GM18519 (cell line): ENCODE measurements at regions not wholly inside any gene's neighbourhood (a gene's known extent, or its start where the extent isn't known, plus 50 kb on each side); places are given as distances from the start of the nearest gene placed in this dataset.

Source experiments
- ATAC-seq: cut with Tn5 transposase; IDR thresholded peaks from one replicate; pipeline ENCODE4 v1.9.1; 2021; ENCODE audit warnings: mild to moderate bottlenecking, moderate library complexity; ENCODE audit not compliant: unreplicated experiment, low FRiP score

DNA sequence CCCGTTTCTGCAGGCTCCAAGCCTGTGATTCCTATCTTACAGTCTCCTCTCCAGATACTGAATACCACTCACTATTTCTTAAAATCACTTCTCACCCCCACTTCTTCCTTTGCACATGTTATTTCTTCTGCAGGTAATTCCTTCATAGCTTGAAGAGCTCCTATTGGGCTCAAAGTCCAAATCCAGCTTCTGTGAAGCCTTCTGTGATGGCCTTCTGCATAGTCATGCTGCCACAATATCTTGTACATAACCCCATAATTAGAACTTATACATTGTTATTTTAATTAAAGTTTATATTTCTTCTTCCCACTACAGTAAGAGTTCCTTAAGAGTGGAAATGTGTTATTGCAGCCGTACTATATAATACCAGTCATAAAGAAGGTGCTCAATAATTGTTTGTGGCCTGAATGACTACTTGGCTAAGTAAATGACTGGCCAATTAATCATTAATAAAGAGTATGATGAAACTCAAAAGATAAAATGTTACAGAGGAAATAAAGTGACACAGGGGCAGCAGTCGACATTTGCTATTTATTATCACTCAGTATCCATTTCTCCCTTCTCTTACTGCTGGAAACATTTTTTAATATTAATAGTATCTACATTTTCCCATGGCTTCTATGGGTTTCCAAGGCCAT is 886.6 kb downstream of the TTLL7 start:
- ATAC-seq, result no peak

DNA sequence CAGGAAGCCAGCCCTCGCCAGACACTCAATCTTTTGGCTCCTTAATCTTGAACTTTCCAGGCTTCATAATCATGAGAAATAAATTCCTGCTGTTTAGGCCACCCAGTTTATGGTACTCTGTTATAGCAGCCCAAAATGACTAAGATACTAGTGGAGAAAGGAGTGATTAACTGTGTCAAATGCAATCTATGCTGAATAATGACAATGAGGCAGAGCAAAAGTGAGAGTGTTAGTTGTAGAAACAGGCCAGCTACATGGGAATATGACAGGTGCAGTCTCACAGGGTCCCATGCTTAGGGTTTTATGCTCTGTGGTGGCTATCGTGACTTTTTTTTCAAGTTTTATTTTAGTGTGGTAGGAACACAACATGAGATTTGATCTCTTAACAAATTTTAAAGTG is 888.8 kb downstream of the TTLL7 start:
- no peak for ATAC-seq

DNA sequence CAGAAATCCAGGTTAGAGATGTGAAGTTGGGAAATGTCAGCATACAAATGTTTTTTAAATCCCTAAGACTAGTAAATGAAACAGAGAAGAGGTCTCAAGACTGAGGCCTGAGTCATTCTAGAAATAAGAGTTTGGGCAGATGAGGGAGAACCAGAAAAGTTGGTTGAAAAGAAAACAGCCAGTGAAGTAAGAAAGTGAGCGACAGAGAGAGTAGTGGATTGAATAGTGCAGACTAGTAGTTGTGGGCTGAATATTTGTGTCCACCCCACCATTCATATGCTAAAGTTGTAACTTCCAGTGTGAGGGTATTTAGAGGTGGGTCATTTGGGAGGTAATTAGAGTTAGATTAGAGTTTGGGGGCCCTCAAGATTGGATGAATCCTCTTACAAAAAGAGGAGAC is 889.2 kb downstream of the TTLL7 start:
- no peak for ATAC-seq

DNA sequence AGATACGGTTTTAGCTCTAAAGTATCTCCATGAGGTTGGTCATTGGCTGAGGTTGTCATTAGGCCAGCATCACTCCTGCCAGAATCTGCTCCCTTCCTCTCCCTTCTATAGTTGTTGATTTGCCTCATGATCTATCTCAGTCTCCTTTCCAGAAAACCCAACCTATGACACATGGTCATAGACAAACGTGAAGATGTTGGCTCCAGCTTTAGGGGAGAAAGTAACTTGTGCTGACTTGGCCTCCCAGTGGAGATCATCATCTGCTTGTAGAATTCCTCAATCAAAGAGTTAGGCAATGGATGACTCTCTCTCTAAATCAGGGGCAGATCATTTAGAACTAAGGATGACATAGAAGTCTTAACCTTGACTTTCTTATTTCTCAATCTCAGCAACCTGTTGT is 894.4 kb downstream of the TTLL7 start:
- ATAC-seq, result no peak

DNA sequence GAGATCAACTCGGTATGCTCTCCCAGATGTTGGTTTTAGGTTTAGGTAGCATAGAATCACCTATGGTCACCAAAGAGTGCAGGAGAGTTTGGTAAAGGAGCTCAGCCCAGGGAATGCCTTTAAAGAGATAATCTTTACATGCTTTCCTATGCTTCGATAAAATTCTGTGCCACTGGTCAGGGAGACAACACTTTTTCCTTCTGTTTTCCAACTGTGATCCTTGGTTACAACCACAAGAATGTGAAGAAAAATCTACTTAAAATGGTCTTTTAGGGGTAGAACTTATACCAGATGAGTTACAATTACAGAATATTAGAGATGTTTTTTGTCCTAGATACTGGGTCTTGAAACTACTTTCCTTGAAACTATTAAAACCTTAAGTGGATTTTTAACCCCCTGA is 895.6 kb downstream of the TTLL7 start:
- ATAC-seq, result no peak

DNA sequence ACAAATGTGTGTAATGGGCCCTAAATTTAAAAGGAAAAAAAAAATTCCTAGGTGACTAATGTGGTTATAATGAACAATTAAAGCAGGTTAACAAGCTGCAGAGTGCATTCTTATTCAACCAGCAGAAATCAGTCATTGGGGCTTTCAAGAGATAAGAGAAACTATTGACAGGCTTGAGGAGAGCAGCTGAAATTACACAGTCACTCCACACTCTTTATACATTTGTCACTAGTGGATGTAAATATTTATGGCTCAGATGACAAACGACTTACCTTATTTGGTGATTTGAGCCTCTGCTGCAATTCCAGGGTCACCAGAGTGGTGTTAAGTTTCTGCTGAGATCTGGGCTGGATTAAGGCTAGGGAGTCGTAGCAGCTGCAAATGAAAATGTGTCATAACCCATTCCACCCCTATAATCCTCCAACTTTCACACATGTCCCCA is 896.3 kb downstream of the TTLL7 start:
- ATAC-seq, result no peak

DNA sequence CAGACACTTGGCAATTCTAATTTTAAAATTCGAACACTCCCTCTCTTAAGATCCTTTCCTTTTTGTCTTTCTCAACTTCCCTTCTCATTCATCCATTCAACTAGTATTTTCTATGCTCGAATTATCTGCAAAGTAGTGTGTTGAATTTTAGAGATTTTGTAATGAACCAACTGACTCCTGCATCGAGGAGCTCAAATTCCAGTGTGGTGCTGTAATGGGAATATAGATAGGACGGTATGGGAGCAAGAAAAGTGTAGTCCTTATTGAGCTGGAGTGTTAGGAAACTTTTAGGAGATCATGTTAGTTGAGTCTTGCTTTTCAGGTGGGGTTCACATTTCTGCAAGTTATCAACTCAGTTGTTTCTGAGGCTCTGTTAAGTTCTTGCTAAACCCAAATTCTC is 897.5 kb downstream of the TTLL7 start:
- ATAC-seq, result no peak

DNA sequence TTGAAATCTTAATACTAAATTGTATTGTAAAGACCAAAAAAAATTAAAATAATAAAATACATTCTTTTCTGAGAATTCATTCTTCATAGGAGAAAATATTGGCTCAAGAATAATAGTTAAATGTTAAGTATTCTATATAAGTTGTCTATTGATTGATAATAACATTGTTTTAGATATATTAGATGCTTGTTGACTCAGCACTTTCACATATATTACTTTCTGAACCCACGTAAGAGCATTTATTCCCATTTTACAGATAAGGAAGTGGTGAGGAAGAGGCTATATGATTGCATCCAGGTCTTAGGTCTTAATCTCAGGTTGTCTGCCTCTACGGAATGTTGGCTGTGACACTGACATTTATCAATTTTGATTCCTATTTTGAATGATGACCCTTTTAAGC is 898.8 kb downstream of the TTLL7 start:
- no peak for ATAC-seq

DNA sequence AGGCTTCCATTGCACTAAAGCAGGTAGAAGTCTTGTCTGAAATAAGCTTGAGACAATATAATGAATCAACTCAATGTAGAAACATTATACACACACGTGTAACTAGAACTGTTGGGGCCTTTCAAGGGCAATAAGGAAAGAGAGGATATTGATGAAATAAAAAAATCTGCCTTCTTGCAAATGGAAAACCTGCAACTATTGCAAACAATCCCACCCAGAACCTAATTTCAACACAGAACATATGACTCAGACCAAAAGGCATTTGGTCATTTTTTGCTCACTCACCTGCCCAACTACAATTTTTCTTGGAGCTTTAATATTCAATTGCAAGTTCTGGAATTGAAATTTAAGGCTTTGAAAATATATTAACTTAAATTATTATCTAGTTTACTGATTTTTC is 900.1 kb downstream of the TTLL7 start:
- no peak for ATAC-seq

DNA sequence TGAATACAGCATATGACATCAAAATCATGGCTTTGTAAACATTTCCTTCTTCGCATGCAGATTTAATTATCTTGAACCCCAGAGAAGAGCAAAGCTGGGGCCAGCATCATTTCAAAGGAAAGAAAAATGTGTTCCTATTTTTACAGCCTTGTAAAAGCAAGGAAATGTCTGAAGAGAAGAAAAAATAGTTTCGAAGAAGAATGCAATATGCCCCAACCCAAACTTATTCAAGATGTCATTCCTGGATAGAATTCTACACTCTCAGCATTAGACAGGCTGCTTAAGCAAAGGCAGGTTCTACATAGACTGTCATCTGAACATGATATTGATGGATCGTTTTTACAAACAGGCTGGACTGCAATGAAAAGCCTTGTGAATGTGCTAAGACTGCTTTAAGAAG is 900.8 kb downstream of the TTLL7 start:
- no peak for ATAC-seq

DNA sequence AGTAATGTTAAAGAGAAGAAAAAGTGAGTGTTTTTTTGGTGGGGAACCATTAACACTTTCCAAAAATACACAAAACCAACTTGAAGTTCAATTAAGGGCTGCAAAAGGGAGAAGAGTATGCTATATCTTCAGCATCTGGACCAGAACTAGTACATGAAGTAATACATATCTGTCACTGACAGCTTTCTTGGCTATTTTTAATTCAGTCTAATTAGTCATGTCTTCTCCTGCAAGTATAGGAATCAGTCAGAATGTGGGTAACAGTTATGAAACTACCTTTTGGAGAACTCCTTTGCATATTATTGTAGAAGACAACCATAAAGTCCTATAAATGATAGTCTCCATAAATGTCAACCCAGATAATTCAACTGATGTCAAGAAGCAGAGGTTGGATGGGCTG is 901.2 kb downstream of the TTLL7 start:
- no peak for ATAC-seq

DNA sequence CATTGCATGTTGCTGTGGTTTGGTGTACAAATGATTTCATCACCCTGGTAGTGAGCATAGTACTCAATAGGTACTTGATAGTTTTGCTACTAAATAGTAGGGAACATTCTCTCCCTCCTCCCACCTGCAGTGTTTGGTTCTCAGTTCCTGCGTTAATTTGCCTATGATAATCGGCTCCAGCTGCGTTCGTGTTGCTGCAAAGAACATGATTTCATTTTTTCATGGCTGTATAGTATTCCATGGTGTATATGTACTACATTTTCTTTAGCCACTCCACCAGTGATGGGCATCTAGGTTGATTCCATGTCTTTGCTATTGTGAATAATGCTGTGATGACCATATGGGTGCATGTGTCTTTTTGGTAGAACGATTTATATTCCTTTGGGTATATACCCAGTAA is 903.4 kb downstream of the TTLL7 start:
- ATAC-seq, result no peak

DNA sequence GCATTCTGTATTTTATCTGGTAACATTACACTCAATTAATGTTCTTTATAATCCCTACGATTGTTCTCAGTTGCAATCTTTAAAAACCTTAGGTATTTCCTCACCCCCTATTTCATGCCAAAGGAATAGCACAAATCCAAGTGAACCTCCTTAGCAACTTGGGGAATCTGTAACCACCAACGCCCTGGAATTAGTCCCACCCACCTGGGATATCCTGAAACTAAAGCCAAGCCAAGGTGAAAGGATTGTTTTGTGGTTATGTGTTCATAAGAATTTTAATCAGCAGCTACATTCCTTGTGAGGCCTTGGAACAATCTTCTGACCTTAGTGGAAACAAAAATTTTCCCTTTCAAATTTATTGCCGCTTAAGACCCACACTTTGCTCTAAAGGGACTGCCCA is 908.7 kb downstream of the TTLL7 start:
- no peak for ATAC-seq

DNA sequence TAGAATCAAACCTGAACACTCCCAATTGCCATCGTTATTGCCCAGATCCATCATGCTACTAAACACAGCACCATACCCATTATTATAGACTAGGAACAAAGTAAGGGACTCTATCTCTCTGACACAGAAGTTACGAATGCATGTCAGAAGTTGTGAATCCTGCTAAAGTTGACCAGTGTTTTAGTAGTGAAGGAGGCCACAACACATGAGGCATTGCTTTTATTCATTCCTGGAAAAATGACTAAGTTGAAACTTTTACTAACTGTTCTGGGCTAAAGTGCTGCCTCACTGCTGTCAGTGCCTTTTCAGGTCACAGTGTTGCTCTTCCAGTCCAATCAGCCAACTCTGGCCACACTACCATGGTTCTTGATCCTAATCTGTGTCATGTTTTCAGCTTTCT is 911.1 kb downstream of the TTLL7 start:
- no peak for ATAC-seq

DNA sequence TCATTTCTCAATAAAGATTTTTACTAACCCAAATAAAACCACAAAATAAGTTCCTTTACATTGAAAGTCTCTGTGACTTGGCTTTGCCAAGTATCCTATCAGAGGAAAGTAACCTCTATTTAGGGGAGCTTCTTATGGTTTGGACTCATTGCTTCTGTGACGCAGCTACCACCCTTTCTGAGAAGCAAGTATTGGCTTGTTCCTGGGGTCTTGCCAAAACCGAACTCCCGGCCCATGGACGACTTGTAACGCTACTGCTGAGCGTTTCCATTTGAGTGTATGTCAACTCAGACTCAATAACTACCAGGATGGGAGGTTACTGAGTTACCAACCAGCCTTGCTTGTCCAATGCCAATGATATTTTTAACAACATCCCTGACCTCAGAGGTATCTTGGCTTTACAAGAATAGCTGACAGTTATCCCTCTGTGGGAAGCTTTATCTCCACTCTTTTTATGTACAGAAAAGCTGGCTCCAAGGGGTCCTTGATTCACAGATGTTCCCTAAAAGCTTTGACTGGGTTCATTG is 911.9 kb downstream of the TTLL7 start:
- ATAC-seq, result no peak

DNA sequence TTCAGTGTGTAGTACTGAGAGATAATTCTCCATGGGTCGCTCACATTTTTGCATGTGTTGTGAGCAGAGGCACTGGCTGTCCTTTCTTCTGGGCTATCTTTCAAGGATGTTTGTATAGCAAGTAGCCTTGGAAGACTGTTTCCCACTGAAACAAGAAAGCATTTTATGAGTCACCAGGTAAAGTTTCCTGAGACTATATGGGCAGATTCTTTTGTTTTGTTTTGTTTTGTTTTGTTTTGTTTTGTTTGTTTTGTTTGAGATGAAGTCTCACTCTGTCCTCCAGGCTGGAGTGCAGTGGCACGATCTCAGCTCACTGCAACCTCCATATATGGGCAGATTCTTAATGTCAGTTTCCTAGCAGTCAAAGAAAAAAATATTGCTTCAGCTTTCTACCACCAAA is 912.6 kb downstream of the TTLL7 start:
- no peak for ATAC-seq

DNA sequence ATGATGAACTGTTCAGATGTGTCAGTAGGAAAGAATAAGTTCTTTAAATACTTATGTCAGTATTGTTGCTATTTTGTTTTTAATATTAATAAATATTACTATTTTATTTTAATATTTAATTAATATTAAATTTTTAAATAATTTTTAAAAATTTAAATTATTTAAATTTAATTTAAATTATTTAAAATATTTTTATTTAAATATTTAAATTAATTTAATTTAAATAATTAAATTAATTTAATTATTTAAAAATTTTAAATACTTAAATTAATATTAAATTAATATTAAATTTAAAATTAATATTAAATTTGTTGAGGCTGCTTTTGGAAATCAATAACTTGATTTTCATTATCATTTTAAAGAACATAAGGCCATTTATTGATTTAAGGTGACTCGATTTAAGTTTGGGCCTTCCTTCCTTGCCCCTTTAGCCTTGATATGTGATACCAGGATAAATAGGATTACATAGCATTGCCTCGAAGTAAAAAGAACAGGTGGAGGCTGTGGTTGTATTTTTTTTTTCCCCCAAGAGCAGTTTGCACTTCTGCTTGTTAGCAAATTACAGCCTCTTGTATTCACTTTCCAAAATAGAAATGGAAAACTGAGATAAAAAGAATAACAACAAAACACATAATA is 915.2 kb downstream of the TTLL7 start:
- no peak for ATAC-seq

DNA sequence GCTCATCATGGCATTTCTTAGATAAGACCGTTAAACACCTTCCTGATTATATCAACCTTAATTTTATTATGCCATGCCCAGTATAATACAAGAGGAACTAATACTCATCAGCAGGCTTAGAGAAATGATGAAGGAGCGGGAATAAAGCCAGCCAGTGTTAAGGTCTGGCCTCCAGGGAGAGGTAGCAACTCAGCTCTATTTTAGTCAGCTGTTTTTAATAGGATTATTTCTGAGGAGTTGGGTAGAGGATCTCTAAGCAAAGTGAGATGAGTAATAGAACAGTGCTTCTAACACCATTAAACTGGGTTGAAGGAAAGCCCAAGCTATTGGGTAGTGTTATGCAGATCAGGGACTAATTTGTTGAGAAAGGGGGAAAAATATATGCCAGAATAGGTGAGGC is 921.5 kb downstream of the TTLL7 start:
- no peak for ATAC-seq

DNA sequence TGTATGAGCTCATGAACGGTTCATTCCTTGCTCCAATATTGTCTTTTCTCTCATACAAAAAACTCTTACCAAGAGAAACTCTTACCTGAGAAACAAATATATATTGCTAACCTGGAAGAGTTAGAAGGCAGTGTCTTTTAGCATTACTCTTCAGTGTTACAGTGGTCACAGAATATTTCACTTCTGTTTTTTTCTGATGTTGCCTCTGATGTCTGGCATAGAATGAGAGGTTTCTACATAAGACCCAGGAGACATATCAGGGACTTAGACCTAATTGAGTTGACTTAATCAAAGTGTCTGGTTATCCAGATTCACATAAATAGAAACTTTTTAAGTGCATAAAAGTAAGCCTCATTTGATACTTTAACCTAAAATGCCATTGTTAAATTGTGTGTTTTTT is 923.8 kb downstream of the TTLL7 start:
- no peak for ATAC-seq

DNA sequence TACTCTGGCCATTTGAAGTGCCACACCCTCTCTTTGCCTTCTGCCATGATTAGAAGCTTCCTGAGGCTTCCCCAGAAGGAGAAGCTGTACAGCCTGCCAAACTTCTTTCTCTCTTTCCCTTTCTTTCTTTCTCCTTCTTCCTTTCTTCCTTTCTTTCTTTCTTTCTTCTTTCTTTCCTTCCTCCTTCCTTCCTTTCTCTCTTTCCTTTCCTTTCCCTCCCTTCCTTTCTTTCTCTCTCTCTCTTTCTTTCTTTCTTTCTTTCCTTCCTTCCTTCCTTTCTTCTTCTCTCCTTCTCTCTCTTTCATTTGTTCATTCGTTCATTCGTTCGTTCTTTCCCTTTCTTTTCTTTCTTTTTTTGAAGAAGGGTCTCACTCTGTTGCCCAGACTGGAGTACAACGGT is 931.0 kb downstream of the TTLL7 start:
- ATAC-seq, result no peak

DNA sequence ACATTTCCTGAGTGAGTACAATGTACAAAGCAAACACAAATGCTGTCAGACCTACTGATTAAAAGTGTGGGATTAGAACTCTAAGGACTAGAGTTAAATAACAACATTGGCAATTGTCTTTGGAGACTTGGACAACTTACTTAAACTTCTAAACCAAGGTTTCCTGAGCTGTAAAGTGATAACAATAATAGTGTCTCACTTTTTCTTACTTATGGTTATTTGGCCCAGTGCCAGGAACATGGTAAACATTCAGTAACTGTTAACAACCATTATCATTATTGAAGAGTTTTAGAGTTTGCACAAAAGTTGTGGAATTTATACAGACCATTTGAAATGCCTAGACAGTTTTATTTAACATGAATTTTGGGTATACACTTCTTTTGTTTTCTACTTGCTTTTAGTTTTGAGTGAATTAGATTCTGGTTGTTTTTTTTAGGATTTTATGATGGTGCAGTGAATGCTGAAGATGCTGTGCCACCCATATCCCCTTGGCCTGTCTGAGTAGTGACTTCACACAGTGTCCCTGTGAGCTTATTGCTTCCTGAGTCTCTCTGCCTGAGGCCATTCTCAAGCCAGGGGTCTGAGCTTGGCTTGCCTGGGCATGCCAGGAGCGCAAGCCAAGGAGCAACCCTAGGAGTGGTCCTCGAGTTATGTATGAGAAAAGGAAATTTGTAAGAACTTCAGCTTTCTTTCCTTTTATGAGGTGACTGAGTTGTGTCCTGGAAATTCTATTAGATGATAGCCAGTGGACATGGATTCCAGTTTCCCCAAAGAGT is 932.8 kb downstream of the TTLL7 start:
- no peak for ATAC-seq
